Femur (tissue), 1 donor: ENCODE measurements at regions not wholly inside any gene's neighbourhood (a gene's known extent, or its start where the extent isn't known, plus 50 kb on each side); places are given as distances from the start of the nearest gene placed in this dataset.

ENCODE experiments used
- DNase-seq: peaks from one replicate; pipeline ENCODE4 v3.0.0-alpha.2; 2017

DNA sequence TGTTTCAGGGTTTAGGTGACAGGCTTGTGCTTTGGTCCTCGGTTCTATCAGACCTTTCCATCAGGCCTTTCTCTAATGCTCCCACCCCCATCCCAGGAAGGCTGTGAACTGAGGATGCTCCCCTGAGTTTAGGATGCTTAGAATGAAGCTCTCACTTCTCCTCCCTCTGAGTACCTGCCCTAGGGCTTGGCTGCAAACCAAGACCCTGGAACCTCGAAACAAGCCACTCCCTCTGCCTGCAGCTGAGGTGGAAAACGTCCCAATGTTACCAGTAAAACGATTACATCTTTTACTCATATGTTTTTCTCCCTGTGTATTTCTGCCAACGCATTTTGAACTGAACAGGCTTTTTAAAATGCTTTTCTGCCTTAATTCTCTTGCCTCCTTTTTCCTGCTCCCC, 54.5 kb upstream of the BMAL1 start:
- DNase-seq = no peak

DNA sequence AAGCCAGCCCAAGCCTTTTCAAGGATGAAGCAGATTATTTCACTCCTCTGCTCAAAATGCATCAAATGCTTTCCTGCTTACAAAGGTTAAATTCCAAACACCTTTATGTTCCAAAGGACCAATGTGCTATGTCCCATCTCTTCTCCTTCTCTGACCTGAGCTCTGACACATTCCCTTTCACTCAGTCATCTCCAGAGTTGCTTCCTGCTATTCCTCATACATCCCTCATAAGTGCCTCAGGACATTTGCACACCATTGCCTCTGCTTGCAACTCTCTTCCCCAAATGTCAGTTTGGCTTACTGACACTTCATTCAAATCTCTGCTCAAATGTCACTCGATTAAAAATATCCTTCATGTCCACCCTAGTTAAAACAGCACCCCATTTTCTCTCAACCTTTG, 53.3 kb upstream of the BMAL1 start:
- no peak for DNase-seq

DNA sequence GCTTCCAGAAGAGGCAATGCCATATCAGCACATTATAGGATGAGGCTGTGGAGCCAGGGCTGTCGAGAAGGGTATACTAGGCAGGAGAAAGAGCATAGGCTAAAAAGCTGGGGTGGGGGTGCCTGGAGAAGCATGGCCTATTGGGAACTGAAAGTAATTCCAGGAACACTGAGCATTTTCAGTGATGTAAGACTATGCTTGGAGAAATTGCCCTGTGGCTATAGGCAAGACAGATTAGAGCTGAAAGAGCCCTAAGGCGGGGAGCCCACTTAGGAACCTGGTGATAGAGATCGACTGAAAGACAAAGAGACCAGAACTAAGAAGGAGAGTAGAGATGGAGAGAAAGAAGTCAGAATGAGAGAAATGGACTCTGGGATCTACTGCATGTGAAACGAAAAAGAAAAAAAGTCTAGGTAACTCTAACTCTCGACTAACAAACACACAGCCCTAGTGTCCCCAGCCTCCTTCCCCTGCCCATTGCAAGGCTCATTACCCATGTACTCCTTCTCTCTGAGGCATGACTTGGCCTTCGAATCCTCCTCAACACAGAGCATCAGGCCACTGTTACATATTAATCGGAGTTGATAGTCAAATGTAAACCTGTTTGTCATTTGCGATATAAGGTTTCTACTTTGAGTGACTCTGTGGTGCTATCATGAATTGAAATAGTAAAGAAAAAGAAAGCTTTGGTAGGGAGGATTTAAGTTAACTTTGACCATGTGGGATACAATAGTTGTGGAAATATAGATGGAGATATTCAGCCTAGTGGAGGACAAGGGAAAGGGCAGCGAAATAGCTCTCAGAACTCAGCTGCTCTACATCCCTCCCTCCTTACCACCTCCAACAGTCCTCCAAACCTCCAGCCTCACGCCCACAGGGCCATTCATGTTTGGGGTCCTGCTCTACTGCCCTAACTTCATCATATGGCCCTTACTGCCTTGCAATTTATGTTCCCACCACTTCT, 52.3 kb upstream of the BMAL1 start:
- no peak for DNase-seq

- DNase-seq = no peak
Measured at GRCh38 chr11:13227676-13228255, 49.8 kb upstream of the BMAL1 start.
